Inflammatory macrophage treated with lipopolysaccharide for 1 hour (primary cell): ENCODE measurements at regions not wholly inside any gene's neighbourhood (a gene's known extent, or its start where the extent isn't known, plus 50 kb on each side); places are given as distances from the start of the nearest gene placed in this dataset.

Experiments
- DNase-seq, 2 donors: peaks; one replicate each; pipeline ENCODE4 v3.0.0-alpha.2; 2020 to 2022

GRCh38 chr9:119043996-119044395 is 325.2 kb downstream of the BRINP1 start:
- DNase-seq = no peak

- no peak for DNase-seq
These were observed 324.4 kb downstream of the BRINP1 start for GRCh38 chr9:119044806-119045205.

- no peak for DNase-seq
These were observed 321.5 kb downstream of the BRINP1 start for GRCh38 chr9:119047513-119048307.

GRCh38 chr9:119050281-119050680 is 319.0 kb downstream of the BRINP1 start:
- no peak for DNase-seq

- DNase-seq = no peak
These were observed 316.8 kb downstream of the BRINP1 start for GRCh38 chr9:119052339-119053030.

- DNase-seq = no peak
These were observed 316.2 kb downstream of the BRINP1 start for GRCh38 chr9:119053070-119053469.

GRCh38 chr9:119060629-119061385 is 308.4 kb downstream of the BRINP1 start:
- no peak for DNase-seq

- DNase-seq = no peak
These were observed 297.6 kb downstream of the BRINP1 start for GRCh38 chr9:119071636-119072035.

GRCh38 chr9:119074017-119074416 is 295.2 kb downstream of the BRINP1 start:
- DNase-seq = no peak

- no peak for DNase-seq
These were observed 291.2 kb downstream of the BRINP1 start for GRCh38 chr9:119078015-119078414.

GRCh38 chr9:119083673-119084072 is 285.6 kb downstream of the BRINP1 start:
- no peak for DNase-seq

GRCh38 chr9:119086590-119086989 is 282.6 kb downstream of the BRINP1 start:
- no peak for DNase-seq

GRCh38 chr9:119088002-119088547 is 281.2 kb downstream of the BRINP1 start:
- no peak for DNase-seq

GRCh38 chr9:119091074-119091473 is 278.2 kb downstream of the BRINP1 start:
- no peak for DNase-seq

GRCh38 chr9:119092125-119092524 is 277.1 kb downstream of the BRINP1 start:
- DNase-seq = no peak

GRCh38 chr9:119094086-119094485 is 275.1 kb downstream of the BRINP1 start:
- no peak for DNase-seq

GRCh38 chr9:119095072-119095471 is 274.2 kb downstream of the BRINP1 start:
- no peak for DNase-seq

- no peak for DNase-seq
These were observed 268.2 kb downstream of the BRINP1 start for GRCh38 chr9:119101048-119101447.

- DNase-seq = no peak
These were observed 254.6 kb downstream of the BRINP1 start for GRCh38 chr9:119114681-119115080.
